Lower leg skin (tissue), 4 donors: ENCODE measurements at regions not wholly inside any gene's neighbourhood (a gene's known extent, or its start where the extent isn't known, plus 50 kb on each side); places are given as distances from the start of the nearest gene placed in this dataset.

ENCODE experiments used
- DNase-seq, 2 donors: peaks; one replicate each; pipeline ENCODE4 v3.0.0-alpha.2; 2019; ENCODE audit warnings: low spot score in 2 of 2
- H3K4me3 ChIP-seq: fragments of 200-600 bp; sonication (generic); 2 replicates; pipeline ENCODE4 v1.5.1; 2017; ENCODE audit warnings: mild to moderate bottlenecking, low read depth; ENCODE audit not compliant: poor library complexity, severe bottlenecking
- POLR2A ChIP-seq, 2 donors: fragments of 450-650 bp; IDR thresholded peaks; one replicate each; pipeline ENCODE4 v1.6.1; 2016 to 2017; ENCODE audit warnings: antibody characterized with exemption in 2 of 2, mild to moderate bottlenecking in 1 of 2, moderate library complexity in 1 of 2
- WGBS, 2 donors: methylation state at CpG; one replicate each; pipeline ENCODE4 v1.1.5; 2018; 5-methylcytosine and 5-hydroxymethylcytosine counted together
- intact Hi-C: fragments of 100-400 bp; cut with DNase I; formaldehyde crosslinking; loops from one replicate; pipeline ENCODE4 v1.15.0; 2023; ENCODE audit warnings: low total_unique reads
- TF ChIP-seq, protein P1 (sequence below), 3 donors: fragments of 450-650 bp; IDR thresholded peaks; one replicate each; pipeline ENCODE4 v1.5.1; 2016; ENCODE audit warnings: antibody characterized with exemption in 3 of 3, mild to moderate bottlenecking in 3 of 3, moderate library complexity in 2 of 3

DNA sequence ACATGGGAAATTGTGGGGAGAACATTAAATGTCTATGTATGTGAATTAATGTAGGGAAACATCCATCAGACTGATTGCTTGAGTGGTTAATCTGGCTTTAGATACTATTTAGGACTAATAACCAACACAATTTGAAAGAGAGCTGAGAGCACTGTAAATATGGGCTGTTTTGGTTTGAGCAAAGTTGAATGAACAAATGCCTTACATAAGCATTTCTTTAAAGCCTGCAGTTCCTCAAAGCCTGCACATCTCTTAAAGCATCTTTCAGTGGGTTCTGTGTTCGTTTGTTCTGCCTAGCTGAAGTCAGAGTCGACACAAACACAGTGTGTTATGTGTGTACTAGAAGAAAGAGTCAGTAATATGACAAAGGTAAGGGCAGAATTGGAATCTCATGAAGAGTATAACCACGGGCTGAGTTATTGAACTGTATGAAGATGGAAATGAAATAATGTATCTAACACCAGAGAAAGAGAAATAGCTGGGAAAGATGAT, 350.0 kb downstream of the SIPA1L2 start:
- no peak for DNase-seq
- TF ChIP-seq POLR2A (IDR thresholded peaks at IDR 0.05), result no peak
- TF ChIP-seq, protein P1, sequence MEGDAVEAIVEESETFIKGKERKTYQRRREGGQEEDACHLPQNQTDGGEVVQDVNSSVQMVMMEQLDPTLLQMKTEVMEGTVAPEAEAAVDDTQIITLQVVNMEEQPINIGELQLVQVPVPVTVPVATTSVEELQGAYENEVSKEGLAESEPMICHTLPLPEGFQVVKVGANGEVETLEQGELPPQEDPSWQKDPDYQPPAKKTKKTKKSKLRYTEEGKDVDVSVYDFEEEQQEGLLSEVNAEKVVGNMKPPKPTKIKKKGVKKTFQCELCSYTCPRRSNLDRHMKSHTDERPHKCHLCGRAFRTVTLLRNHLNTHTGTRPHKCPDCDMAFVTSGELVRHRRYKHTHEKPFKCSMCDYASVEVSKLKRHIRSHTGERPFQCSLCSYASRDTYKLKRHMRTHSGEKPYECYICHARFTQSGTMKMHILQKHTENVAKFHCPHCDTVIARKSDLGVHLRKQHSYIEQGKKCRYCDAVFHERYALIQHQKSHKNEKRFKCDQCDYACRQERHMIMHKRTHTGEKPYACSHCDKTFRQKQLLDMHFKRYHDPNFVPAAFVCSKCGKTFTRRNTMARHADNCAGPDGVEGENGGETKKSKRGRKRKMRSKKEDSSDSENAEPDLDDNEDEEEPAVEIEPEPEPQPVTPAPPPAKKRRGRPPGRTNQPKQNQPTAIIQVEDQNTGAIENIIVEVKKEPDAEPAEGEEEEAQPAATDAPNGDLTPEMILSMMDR (IDR thresholded peaks at IDR 0.05), result no peak
- intact Hi-C loops, result no loop called here
- 78 to 81% methylated on average over 3 of the region's 3 CpGs for WGBS, 2 donors
- H3K4me3 ChIP-seq, result no peak overlapping the region

- no peak for DNase-seq
- WGBS, 2 donors, result 80 to 94% methylated on average over 1 of the region's 1 CpG
- intact Hi-C loops, result no loop called here
- no peak overlapping the region for H3K4me3 ChIP-seq
- TF ChIP-seq, protein P1 (IDR thresholded peaks at IDR 0.05), result no peak
- no peak for TF ChIP-seq POLR2A (IDR thresholded peaks at IDR 0.05)
These were observed 351.0 kb downstream of the SIPA1L2 start for GRCh38 chr1:232278925-232279324.

- DNase-seq, result no peak
- H3K4me3 ChIP-seq, result no peak overlapping the region
- WGBS, 2 donors, result 89 to 96% methylated on average over 1 of the region's 1 CpG
- intact Hi-C loops, result no loop called here
- TF ChIP-seq, protein P1 (IDR thresholded peaks at IDR 0.05), result no peak
- no peak for TF ChIP-seq POLR2A (IDR thresholded peaks at IDR 0.05)
These were observed 353.3 kb downstream of the SIPA1L2 start for GRCh38 chr1:232276651-232277050.

GRCh38 chr1:232274999-232275710, 354.8 kb downstream of the SIPA1L2 start:
- DNase-seq, result no peak
- H3K4me3 ChIP-seq, result no peak overlapping the region
- no peak for TF ChIP-seq POLR2A (IDR thresholded peaks at IDR 0.05)
- TF ChIP-seq, protein P1 (IDR thresholded peaks at IDR 0.05), result no peak
- WGBS, 2 donors, result 83% methylated on average over 11 of the region's 11 CpGs
- intact Hi-C loops, result no loop called here

DNA sequence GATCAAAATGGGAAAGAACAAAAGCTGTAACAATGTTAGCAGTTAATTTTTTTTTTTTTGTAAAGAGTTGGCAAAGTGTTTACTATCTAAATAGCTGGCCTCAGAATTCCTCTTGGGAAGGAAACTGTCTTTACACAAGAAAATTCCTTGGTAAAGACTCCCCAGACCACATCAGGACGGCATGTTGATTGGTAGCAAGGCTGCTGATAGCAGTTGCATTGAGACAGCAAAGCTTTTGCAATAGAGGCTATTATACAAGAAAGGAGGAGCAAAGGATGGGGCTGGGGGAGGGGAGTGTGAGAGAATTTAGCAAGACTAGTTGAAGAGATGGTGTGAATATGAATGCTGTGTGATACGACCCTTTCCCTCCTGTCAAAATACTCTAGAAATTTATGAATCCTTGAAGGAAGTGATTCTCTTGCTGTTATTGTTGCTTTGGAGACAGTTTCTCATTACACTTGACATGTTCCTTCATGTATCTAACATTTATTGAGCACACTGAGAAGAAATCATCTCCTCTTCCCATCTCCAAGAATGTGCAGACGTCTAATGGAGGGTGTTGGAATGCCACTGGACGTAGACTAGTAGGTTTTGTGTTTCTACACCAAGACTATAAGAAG, 355.6 kb downstream of the SIPA1L2 start:
- no peak for DNase-seq
- no peak for TF ChIP-seq POLR2A (IDR thresholded peaks at IDR 0.05)
- TF ChIP-seq, protein P1 (IDR thresholded peaks at IDR 0.05), result no peak
- intact Hi-C loops, result no loop called here
- no peak overlapping the region for H3K4me3 ChIP-seq
- 47 to 61% methylated on average over 4 of the region's 4 CpGs for WGBS, 2 donors
